ENCODE measurements at regions not wholly inside any gene's neighbourhood (a gene's known extent, or its start where the extent isn't known, plus 50 kb on each side); places are given as distances from the start of the nearest gene placed in this dataset.

DNA sequence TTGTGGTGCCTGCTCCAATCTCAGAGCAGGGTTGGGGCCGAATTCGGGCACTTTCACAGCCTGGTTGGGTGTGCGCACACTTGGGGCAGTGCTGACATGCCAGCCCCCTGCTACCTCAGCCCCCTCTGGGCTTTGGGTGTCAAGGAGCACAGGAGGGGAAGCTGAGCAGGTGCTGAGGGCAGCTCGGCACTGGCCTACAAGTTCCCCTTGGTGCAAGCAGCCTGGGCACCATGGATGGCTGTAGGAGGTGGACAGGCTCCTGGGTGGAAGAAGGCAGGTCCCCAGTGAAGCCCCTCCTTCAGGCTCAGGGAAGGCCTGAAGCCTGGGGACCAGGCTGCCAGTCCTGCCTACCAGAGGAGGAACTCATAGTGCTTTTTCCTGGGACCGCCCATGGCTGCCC is 326.6 kb downstream of the NDFIP2 start:
- TF ChIP-seq ZNF274 (IDR thresholded peaks at IDR 0.05; ENCODE audit: low read depth, low read length): no peak
- no peak for TF ChIP-seq SUZ12 (IDR thresholded peaks at IDR 0.05; ENCODE audit: extremely low read depth, insufficient read depth, insufficient read length)
